Activated CD8-positive, alpha-beta memory T cell treated with anti-CD3 and anti-CD28 coated beads, Interleukin-2, amount 50 U/mL, for 24 hours (primary cell): ENCODE measurements at regions not wholly inside any gene's neighbourhood (a gene's known extent, or its start where the extent isn't known, plus 50 kb on each side); places are given as distances from the start of the nearest gene placed in this dataset.
"Not testable (repeated sequence)": the region's sequence is repeated elsewhere in the genome, so short reads cannot be mapped to it uniquely, and the experiment has no call there.

Experiments
- DNase-seq: peaks from one replicate; pipeline ENCODE4 v3.0.0-alpha.2; 2020; ENCODE audit errors: extremely low read depth

DNA sequence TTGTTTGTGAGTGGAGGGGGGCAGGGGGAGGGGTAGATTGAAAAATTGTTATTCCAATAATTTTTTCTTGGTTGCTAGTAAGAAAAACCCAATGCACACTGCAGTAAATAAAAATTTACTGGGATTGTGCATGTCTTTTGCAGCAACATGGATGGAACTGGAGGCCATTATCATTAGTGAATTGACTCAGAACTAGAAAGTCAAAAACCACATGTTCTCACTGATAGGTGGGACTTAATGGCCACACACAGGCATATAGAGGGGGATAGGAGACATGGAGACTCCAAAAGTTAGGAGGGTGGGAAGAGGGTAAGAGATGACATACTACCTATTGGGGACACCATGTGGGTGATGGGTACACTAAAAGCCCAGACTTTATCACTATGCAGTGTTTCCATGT is 67.2 kb downstream of the BUB3 start:
- no peak for DNase-seq

DNA sequence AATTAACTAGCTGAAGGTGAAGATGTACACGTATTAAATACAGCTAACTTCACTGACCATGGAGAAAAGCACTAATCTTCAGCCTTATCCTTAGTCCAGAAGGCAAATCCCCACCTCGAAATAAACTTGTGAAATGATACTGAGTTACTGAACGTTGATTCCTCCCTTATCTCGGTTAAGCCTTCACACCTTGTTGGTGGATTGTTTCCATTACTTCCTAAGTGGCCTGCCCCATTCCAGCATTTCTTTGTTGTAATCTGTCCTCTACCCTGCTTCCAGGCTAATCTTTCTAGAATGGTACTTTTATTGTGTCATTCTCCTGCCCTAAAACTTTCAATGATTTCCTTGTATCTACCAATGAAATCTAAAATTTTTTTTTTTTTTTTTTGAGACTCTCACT is 68.6 kb downstream of the BUB3 start:
- no peak for DNase-seq

DNA sequence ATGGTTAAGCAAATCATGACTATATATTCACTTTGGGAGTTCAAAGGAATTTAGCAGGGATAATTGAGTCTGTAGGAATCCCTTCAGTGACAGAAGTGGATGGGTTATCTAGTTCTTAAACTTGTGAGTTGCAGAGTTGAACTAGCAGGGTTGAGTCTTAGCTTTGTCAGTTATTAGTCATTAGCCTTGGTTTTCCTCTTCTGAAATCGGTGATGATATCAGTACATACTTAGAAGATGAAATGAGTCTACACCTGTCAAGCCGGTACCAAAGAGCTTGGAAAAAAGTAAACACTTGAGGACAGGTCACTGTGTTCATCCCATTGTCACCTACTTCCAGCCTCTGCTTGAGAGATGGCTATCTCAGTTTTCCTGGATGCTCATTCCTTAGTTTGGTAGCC is 73.5 kb downstream of the BUB3 start:
- no peak for DNase-seq

DNA sequence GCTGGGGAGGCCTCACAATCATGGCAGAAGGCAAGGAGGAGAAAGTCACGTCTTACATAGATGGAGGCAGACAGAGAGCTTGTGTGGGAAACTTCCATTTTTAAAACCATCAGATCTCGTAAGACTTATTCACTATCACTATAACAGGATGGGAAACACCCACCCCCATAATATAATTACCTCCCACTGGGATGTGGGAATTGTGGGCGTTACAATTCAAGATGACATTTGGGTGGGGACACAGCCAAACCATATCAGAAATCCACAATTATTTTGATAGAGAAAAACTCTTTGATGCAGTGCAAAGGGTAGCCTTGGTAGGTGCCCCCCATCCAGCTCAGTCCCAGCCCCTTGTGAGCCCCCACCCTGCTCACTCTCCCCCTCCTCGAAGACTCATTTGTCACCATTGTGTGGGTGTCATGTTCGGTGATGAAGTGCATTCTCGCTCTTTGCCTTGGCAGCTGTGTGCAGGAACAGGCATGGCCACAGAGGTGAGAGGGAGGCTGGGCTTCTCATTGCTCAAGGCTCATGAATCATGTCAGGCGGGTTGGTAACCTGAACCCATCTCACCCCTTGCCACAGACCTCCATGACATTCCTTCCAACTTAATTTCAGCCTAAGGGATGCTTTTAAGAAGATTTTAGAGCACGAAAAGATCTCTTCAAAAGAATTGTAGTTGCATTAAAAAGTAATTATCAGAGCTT is 75.9 kb downstream of the BUB3 start:
- no peak for DNase-seq

DNA sequence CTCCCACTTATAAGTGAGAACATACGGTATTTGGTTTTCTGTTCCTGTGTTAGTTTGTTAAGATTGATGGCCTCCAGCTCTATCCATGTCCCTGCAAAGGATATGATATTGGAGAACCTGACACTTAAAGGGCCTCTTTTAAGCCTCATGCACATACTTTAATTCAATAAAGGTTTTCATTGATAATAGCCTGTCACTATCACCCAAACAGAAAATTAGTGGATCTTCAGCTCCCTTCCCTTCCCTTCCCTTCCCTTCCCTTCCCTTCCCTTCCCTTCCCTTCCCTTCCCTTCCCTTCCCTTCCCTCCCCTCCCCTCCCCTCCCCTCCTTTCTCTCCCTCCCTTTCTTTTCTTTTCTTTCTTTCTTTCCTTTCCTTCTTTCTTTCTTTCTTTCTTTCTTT is 78.7 kb downstream of the BUB3 start:
- DNase-seq, result not testable (repeated sequence)

DNA sequence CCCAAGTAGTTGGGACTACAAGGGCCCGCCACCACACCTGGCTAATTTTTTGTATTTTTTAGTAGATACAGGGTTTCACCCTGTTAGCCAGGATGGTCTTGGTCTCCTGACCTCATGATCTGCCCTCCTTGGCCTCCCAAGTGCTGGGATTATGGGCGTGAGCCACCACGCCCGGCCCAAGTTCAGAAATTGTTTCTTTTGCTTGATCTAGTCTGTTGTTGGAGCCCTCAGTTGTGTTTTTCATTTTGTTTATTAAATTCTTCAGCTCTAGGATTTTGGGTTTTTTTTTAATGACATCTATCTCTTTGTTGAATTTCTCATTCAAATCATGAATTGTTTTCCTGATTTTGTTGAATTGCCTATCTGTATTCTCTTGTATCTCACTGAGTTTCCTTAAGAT is 80.8 kb downstream of the BUB3 start:
- not testable (repeated sequence) for DNase-seq

DNA sequence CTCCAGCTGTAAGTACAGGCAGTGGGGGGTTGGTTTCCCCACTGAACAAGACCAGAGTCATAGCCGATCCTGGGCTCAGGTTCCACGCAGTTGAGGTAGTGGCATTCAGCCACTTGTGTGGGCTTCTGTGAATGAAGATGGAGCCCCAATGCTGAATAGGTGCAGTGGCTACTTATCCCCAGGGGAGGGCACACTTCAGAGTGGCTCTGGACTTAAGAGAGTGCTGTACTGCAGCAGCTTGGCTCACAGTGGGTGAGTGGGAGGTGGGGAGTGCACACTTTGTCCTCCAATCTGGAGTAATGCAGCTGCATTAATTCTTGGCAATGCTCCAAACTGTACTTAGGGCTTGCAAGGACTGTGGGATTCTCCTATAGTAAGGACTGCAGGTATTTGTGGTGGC is 81.9 kb downstream of the BUB3 start:
- no peak for DNase-seq

DNA sequence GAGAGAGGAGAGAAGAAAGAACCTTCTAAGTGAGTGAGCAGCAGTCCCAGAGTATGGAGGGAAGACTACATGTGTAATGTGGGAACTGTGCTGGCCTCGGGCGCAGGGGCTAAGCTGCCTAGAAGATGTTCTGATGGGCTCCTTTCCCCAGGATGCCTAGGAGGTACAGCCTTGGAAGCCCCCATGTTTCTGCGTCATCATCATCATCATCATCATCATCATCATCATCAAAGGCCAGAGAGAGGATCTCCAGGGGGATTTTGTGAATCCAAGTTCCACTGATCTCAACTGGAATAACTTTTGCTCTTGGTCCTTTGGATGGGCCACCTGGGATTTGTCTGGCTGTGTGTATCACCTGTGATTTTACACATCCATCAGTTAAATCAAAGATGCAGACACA is 86.0 kb downstream of the BUB3 start:
- no peak for DNase-seq

DNA sequence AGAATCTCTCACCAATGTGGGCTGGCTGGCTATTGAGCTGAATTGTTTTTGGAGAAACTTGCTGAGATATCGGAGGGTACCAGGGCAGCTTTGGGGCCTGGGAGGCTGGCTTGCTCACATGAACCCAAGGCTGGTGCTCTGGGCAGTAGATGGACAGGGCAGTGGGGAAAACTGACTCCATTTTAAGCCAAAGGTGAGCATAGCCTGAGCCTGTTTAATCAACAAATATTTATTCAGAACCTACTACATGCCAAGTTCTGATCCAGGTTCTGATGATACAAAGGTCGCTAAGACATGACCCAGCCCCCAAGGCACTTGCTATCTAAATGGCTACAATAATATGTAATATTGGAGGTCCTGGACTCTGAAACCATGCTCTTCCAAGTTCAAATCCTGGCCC is 86.6 kb downstream of the BUB3 start:
- DNase-seq, result no peak

DNA sequence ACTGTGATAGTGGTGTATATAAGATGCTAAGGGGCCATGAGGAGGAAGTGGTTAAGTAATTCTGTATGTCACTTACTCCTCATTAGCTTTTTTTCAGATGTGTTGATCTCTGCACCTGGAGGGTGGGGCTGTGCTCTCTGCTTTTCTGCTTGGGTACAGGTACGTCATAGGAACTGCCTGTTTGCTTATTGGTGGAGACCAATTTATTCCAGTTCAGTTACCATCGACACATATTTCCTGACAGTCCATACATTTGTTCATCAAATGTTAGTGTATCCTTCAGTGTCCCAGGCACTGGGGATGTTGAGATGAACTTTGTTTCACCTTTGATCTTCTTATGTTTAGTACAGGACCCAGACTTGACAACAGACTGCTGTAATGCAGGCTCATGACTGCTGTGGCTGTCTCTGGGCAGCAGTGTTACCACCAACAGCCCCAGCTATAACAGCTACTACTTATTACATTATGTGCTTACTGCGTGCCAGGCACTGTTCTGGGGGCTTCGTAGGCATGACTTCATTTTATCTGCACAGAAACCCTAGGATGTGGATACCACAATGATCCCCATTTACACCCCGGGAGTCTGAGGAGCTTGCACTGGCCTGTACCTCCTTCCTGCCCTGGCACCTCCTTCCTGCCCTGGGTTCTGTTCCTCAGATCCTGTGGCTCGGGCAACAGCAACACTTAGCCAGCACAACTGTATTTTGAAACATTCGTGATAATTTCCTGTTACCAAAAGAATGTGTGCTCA is 87.4 kb downstream of the BUB3 start:
- DNase-seq, result no peak

DNA sequence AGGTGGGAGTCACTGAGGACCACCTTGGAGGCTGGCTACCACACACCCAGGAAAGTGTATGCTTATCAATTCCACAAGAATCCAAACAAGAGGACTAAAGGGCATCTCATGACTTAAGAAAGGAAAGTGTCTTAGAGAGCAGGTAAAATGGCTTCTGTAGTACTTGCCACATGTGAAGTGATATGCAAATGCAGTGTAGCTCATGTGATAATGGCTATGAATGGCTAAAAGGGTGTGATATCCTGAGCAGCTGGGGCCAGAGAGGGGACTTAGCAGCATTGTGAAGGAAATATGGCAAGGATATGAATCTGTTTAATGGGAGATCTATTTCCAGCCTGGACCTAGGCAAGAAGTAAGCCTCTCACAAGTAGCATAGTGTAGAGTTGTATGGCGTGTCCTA is 90.5 kb downstream of the BUB3 start:
- no peak for DNase-seq

DNA sequence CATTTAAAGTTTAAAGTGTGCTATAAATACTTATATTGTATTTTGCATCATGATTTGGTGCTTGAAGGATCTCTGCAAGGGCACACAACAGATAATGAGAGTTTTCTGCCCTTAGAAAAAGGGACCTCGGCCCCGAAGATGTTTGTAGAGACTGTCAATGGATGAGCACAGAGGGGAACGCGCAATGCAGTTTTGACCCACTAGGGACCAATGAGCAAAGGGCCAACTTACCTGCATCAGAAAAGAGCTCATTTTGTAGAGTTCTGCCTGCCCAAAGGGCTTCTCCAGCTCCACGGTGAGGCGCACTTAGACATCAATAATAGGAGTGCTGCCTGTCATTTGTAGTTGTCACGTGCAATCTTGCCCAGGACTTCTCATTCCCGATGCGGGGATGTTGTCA is 91.1 kb downstream of the BUB3 start:
- DNase-seq, result no peak

DNA sequence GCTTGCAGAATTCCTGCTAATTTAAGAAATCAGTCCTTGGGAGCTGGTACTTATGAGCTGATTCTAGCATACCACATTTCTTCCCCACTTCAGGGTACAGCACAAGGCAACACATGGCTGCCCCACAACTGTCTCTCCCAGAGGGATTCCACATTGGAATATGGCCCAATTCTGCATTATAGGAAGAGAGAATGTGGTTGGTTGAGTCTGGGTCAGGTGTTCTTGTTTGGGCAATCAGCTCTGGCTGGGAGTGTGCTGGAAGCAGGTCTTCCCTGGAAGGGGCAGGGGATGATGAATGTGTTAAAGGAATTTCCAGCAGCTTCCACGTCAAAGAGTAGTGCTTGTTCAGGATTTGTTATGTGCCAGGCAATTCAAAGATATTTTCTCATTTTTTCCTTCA is 95.7 kb downstream of the BUB3 start:
- no peak for DNase-seq

DNA sequence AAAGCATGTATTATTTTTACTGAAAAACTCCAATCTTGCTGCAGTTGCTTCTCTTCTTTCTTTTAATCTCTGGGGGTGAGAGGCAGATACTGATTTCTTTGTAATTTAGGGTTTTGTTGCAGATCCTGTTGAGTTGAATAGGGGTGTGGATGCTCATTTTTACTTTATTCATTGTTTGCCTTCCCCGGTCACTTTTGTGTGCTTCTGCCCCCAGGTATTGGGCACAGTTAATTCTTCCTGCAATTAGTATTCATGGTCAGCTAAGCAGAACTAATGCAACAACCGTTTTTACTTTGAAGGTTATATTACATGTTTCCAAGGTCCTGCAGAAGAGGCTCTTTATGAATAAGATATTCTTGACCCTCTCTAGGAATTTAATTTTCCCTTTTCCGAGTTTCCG is 96.4 kb downstream of the BUB3 start:
- DNase-seq, result no peak

DNA sequence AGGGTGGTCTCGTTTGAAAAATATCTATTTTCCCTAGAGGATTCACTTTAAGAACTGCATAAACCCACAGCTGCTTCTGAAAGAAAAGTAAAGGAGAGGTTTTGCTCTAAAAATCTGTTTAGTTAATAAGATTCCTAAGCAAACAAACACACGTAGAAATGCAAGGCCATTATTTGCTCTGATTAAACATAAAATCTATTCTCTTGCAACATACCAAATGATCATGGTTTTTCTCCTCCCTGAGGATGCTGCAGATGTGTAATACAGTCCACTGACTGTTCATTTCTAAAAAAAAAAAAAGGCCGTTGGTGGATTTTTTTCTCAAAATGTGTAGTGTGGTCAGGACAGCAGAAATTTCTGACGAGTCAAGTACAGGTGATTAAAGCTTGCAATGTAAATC is 98.6 kb downstream of the BUB3 start:
- DNase-seq, result no peak

DNA sequence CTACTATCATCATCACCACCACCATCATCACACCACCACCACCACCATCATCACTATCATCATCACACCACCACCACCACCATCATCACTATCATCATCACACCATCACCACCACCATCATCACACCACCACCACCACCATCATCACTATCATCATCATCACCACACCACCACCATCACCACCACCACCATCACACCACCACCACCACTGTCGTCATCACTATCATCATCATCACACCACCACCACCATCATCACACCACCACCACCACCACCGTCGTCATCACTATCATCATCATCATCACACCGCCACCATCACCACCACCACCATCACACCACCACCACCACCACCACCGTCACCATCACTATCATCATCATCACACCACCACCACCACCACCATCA is 100.1 kb downstream of the BUB3 start:
- not testable (repeated sequence) for DNase-seq

DNA sequence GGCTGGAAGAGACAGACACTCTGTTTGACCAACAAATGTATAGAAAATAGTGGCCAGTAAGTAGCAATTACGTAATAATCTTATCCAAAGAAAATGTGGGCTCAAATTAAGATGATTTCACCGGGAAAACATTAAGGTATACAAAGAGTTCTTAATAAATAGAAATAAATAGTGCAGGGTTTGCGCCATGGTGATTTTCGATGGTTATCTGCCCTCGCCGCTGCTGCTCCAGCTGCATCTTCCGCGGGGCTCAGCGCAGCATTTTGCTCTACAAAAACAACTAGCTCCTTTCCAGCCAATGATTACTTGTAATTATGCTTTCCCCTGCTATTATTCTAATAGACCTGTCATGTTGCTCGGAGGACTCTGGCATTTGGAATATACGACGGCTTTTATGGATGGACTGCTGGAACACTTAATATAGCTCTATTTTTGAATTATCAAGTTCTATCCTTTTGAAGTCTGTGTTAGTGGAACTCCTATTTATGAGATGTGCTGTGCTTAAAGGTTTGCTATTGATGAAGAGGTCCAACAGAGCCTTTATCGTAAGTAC is 103.8 kb downstream of the BUB3 start:
- no peak for DNase-seq

DNA sequence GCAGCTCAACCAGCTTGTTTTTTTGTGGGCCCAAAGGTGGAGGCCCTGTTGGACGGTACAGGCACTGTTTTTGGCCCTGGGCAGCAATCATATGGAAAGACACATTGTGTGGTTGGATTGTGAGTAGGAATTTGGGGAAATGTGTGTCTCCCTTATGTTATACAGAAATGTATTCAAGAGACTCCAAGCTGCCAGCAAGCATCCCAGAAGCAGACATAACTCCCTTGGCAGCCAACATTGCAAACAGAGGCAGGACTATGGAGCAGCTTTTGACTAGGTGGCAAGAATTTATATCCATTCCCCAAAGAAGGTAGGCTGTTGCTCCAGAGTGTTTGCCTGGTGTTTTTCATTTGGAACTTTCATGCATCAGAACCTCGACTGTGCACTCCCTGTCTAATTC is 104.9 kb downstream of the BUB3 start:
- DNase-seq, result no peak

DNA sequence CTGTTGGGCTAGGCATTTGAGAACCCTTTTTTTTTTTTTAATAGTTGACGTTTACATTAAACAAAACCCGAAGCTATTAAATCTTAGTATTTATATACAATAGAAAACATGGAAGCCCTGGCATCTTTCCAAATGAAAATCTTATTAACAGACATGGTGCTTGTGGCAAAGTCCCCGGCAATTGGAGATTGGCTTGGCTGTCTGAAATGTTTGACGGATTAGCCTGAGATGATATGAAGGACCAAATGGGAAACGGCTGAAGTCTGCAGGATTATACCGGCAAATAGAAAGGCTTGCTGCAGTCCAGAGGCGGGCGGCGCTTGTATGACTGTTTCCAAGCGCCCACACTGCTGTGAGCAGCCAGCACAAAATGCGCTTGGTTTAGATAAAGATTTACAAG is 105.6 kb downstream of the BUB3 start:
- no peak for DNase-seq

DNA sequence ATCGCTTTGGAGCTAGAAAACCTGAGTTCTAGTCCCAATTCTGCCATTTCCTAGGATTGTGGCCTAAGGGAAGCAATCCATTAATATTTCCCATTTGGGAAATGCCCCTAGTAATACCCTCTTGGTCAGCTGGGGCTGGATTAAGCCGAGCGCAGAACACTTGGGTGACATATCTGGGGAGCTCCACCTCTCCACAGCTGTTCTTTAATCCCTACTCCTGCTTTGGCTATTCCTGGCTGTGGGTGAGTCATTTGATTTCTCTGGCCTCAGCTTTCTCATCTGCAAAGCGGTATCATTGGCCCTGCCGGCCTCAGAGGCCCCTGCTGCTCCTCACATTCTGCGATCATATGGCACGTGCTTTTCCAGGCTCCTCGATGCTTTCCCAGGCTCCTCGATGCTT is 108.3 kb downstream of the BUB3 start:
- DNase-seq, result no peak

DNA sequence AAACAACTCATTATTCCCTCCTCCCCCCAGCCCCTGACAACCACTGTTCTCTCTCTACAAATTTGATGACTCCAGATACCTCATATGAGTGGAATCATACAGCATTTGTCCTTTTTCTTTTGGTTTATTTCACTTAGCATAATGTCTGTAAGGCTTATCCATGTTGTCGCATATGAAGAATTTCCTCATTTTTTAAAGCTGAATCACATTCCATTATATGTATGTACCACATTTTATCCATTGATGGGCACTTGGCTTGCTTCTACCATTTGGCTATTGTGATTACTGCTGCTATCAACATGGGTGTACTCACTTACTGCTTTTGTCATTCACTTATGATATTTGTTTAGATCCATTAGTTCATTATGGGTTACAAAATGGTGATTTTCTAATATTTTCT is 112.8 kb downstream of the BUB3 start:
- no peak for DNase-seq

DNA sequence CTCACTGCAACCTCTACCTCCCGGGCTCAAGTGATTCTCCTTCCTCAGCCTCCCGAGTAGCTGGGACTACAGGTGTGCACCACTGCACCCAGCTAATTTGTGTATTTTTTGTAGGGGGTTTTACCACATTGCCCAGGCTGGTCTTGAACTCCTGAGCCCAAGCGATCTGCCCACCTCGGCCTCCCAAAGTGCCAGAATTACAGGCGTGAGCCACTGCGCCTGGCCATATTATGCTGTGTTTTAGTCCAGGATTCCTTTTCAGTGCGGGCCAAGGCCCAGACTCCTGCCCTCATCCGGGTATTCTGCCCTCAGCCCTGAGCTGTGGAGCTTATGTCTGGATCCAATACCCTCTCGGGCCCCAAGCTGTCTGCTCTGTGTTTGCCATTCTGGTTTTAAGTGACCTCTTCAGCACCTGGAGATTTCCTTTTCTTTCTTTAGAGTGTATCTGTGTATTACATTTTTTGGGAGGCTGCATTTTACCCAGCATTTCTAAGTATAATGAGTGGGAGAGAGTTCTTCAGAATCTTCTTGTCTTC is 114.9 kb downstream of the BUB3 start:
- no peak for DNase-seq

DNA sequence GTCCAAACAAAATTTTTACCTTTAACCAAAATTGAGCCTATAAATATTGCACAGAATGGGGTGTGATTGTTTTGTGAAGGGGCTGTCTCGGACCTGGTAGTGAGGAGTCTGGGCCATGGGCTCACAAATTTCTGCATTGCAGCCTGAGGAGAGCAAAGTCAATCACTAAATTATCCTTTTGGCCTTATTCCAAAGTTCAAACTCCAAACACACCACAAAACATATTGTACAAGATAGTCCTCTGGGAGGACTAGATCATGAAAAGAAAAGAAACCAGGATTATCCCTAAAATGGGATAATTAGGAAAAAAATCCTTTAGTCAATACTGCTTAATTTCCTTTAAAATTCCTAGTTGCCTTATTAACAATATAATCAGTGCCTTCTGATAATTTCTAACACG is 115.5 kb downstream of the BUB3 start:
- DNase-seq, result no peak
